HCT116 (cell line): ENCODE measurements at regions not wholly inside any gene's neighbourhood (a gene's known extent, or its start where the extent isn't known, plus 50 kb on each side); places are given as distances from the start of the nearest gene placed in this dataset.

Source experiments
- ATAC-seq: fragments of 200-7000 bp; cut with Tn5 transposase; 2 replicates; pipeline ENCODE4 v1.9.1; 2020; ENCODE audit warnings: mild to moderate bottlenecking, moderate library complexity
- BruUV-seq: library from RNA; stranded (reverse); fragments of 400-500 nt; replicated peaks from 2 replicates; lab custom pipeline; 2021; lab: Mats Ljungman, UMichigan
- CTCF ChIA-PET: fragments of 300-600 bp; sonication (Branson Sonifier 250); formaldehyde crosslinking; loops from one replicate; lab custom pipeline; 2021; ENCODE audit warnings: antibody characterized with exemption; lab: Charles Lee
- POLR2A ChIA-PET: fragments of 300-600, 350-600 bp; sonication (Branson Sonifier 250); formaldehyde crosslinking; loops from one replicate; lab custom pipeline; 2021; ENCODE audit warnings: antibody characterized with exemption; lab: Charles Lee
- RAD21 ChIA-PET, 2 experiments: fragments of 300-600 bp; sonication (Branson Sonifier 250); formaldehyde crosslinking; loops; one replicate each; lab custom pipeline; 2023; ENCODE audit warnings: low total read pairs in 2 of 2; ENCODE audit not compliant: uncharacterized antibody in 2 of 2, unreplicated experiment in 2 of 2, low non-redundant PET in 1 of 2; lab: Charles Lee
- DNase-seq: peaks from one replicate; pipeline ENCODE4 v3.0.0-alpha.2; 2010; ENCODE audit warnings: low read depth, low spot score
- H2AFZ ChIP-seq: fragments of 200-600 bp; shearing (Covaris generic), sonication (generic); 2 replicates; pipeline ENCODE4 v1.6.1; 2017; ENCODE audit warnings: low read depth, mixed run types, mixed read lengths, antibody characterized with exemption, low read length; ENCODE audit not compliant: poor library complexity, severe bottlenecking
- H3K27ac ChIP-seq: 2 replicates; pipeline ENCODE4 v1.5.1; 2012; ENCODE audit warnings: low read depth, low read length
- H3K27me3 ChIP-seq: fragments of 200-600 bp; sonication (generic); 2 replicates; pipeline ENCODE4 v1.6.1; 2016; ENCODE audit warnings: mixed run types, low read length, mixed read lengths; ENCODE audit not compliant: insufficient read depth
- H3K36me3 ChIP-seq, 2 experiments: fragments of 200-500 bp in 1 of 2; fragments of 200-600 bp in 1 of 2; sonication (Bioruptor generic) in 1 of 2; sonication (generic) in 1 of 2; 2 replicates each; pipeline versions ENCODE4 v1.5.1 to v1.6.1; 2014 to 2016; ENCODE audit warnings: low read length in 2 of 2, inconsistent platforms in 1 of 2, mixed read lengths in 1 of 2, mixed run types in 1 of 2; ENCODE audit not compliant: insufficient read depth in 2 of 2, control insufficient read depth in 1 of 2
- H3K4me1 ChIP-seq, 2 experiments: fragments of 200-600 bp in 1 of 2; sonication (generic) in 1 of 2; 2 replicates each; pipeline versions ENCODE4 v1.5.1 to v1.6.1; 2012 to 2017; ENCODE audit warnings: low read length in 2 of 2, inconsistent platforms in 1 of 2, mild to moderate bottlenecking in 1 of 2, mixed read lengths in 1 of 2, mixed run types in 1 of 2, moderate library complexity in 1 of 2; ENCODE audit not compliant: insufficient read depth in 2 of 2, control insufficient read depth in 1 of 2
- H3K4me2 ChIP-seq: fragments of 200-600 bp; sonication (generic); 2 replicates; pipeline ENCODE4 v1.6.1; 2017; ENCODE audit warnings: mixed run types, low read length, mixed read lengths
- H3K4me3 ChIP-seq, 2 experiments: fragments of 200-600 bp in 1 of 2; sonication (generic) in 1 of 2; replicated peaks in 1 of 2; 2 replicates each; pipeline ENCODE4 v1.5.1; 2011 to 2016; ENCODE audit warnings: low read length in 2 of 2, control low read depth in 1 of 2, low read depth in 1 of 2, mild to moderate bottlenecking in 1 of 2, mixed read lengths in 1 of 2, mixed run types in 1 of 2
- H3K79me2 ChIP-seq: fragments of 200-600 bp; sonication (generic); 2 replicates; pipeline ENCODE4 v1.6.1; 2017; ENCODE audit warnings: mild to moderate bottlenecking, mixed run types, low read length, moderate library complexity, mixed read lengths; ENCODE audit not compliant: insufficient read depth
- H3K9ac ChIP-seq: fragments of 200-600 bp; sonication (generic); 2 replicates; pipeline ENCODE4 v1.6.1; 2016; ENCODE audit warnings: low read length, mixed read lengths
- H3K9me2 ChIP-seq: fragments of 200-600 bp; sonication (generic), shearing (Covaris generic); 2 replicates; pipeline ENCODE4 v1.6.1; 2017; ENCODE audit warnings: mixed run types, mild to moderate bottlenecking, moderate library complexity; ENCODE audit not compliant: insufficient read depth
- H3K9me3 ChIP-seq, 2 experiments: fragments of 200-500 bp in 1 of 2; fragments of 200-600 bp in 1 of 2; sonication (Bioruptor generic) in 1 of 2; sonication (generic) in 1 of 2; 2 replicates each; pipeline ENCODE4 v1.6.1; 2014 to 2017; ENCODE audit warnings: low read length in 2 of 2, mixed read lengths in 2 of 2, inconsistent platforms in 1 of 2, low read depth in 1 of 2, mild to moderate bottlenecking in 1 of 2, mixed run types in 1 of 2, moderate library complexity in 1 of 2; ENCODE audit not compliant: control insufficient read depth in 1 of 2, insufficient read depth in 1 of 2
- H4K20me1 ChIP-seq: fragments of 200-600 bp; sonication (generic), shearing (Covaris generic); 2 replicates; pipeline ENCODE4 v1.6.1; 2017; ENCODE audit warnings: mixed run types, mild to moderate bottlenecking, moderate library complexity; ENCODE audit not compliant: insufficient read depth
- CBX3 ChIP-seq: IDR thresholded peaks from 2 replicates; pipeline ENCODE4 v1.6.1; 2012; ENCODE audit warnings: low read depth
- ELF1 ChIP-seq: IDR thresholded peaks from 2 replicates; pipeline ENCODE4 v1.6.1; 2012; ENCODE audit warnings: low read depth, borderline replicate concordance
- EZH2 ChIP-seq: fragments of 200-600 bp; sonication (generic); IDR thresholded peaks from 2 replicates; pipeline ENCODE4 v1.6.1; 2017; ENCODE audit warnings: antibody characterized with exemption, mixed run types
- EZH2phosphoT487 ChIP-seq: fragments of 200-600 bp; IDR thresholded peaks from 2 replicates; pipeline ENCODE4 v1.6.1; 2018; ENCODE audit warnings: antibody characterized with exemption, borderline replicate concordance
- FOSL1 ChIP-seq: IDR thresholded peaks from 2 replicates; pipeline ENCODE4 v1.6.1; 2012; ENCODE audit warnings: low read depth
- JUND ChIP-seq: IDR thresholded peaks from 2 replicates; pipeline ENCODE4 v1.6.1; 2012
- POLR2A ChIP-seq: IDR thresholded peaks from 2 replicates; pipeline ENCODE4 v1.7.0; 2011; ENCODE audit warnings: borderline replicate concordance; ENCODE audit not compliant: insufficient read depth, insufficient read length; ENCODE audit errors: extremely low read depth
- RAD21 ChIP-seq: IDR thresholded peaks from 2 replicates; pipeline ENCODE4 v1.6.1; 2012; ENCODE audit warnings: low read depth, mild to moderate bottlenecking
- SIN3A ChIP-seq: IDR thresholded peaks from 2 replicates; pipeline ENCODE4 v1.6.1; 2012; ENCODE audit warnings: low read depth
- SRF ChIP-seq: IDR thresholded peaks from 2 replicates; pipeline ENCODE4 v1.6.1; 2012; ENCODE audit warnings: low read depth
- TCF7L2 ChIP-seq: IDR thresholded peaks from 2 replicates; pipeline ENCODE4 v1.7.0; 2011; ENCODE audit warnings: borderline replicate concordance, inconsistent platforms; ENCODE audit not compliant: insufficient read depth, insufficient read length; ENCODE audit errors: extremely low read depth
- YY1 ChIP-seq: IDR thresholded peaks from 2 replicates; pipeline ENCODE4 v1.6.1; 2011; ENCODE audit warnings: low read length, low read depth, moderate library complexity, mild to moderate bottlenecking; ENCODE audit not compliant: insufficient replicate concordance; ENCODE audit errors: extremely low read depth
- ZFX ChIP-seq: fragments of 450-650 bp; IDR thresholded peaks from 2 replicates; pipeline ENCODE4 v1.6.1; 2017
- ZNF274 ChIP-seq: fragments of 200-500 bp; sonication (Bioruptor generic); IDR thresholded peaks from 2 replicates; pipeline ENCODE4 v1.6.1; 2014; ENCODE audit warnings: mild to moderate bottlenecking, low read depth, low read length, inconsistent platforms
- intact Hi-C: fragments of 100-400 bp; cut with micrococcal nuclease; formaldehyde crosslinking; loops from 2 replicates; pipeline ENCODE4 v1.10.0; 2022
- TF ChIP-seq, protein P1 (sequence below): IDR thresholded peaks from 2 replicates; pipeline ENCODE4 v1.6.1; 2011; ENCODE audit warnings: mild to moderate bottlenecking, low read length, moderate library complexity; ENCODE audit not compliant: insufficient replicate concordance; ENCODE audit errors: extremely low read depth
- TF ChIP-seq, protein P2 (sequence below): IDR thresholded peaks from 2 replicates; pipeline ENCODE4 v1.6.1; 2012
- TF ChIP-seq, protein P3 (sequence below): IDR thresholded peaks from 2 replicates; pipeline ENCODE4 v1.6.1; 2012; ENCODE audit warnings: low read depth
- TF ChIP-seq, protein P4 (sequence below), 3 experiments: fragments of 200-600 bp in 1 of 3; sonication (generic) in 1 of 3; IDR thresholded peaks in 2 of 3; conservative IDR thresholded peaks in 1 of 3; 2 replicates each; pipeline ENCODE4 v1.5.1; 2012 to 2017; ENCODE audit warnings: low read depth in 2 of 3, low read length in 2 of 3, antibody characterized with exemption in 1 of 3, borderline replicate concordance in 1 of 3, control low read depth in 1 of 3, mild to moderate bottlenecking in 1 of 3, mixed read lengths in 1 of 3, mixed run types in 1 of 3, moderate library complexity in 1 of 3; ENCODE audit not compliant: insufficient read depth in 1 of 3

- Histone ChIP-seq H2AFZ (no peak overlapping the region), H3K4me1 (no peaks in the 10 kb centered on the region), H3K36me3 (no peaks in the 10 kb centered on the region), H3K4me2 (no peak overlapping the region), H3K9ac (no peak overlapping the region), H3K4me3 (no peak overlapping the region)
- no TSS peak for BruUV-seq
- TF ChIP-seq JUND (no peak), RAD21 (no peak), SIN3A (no peak), EZH2phosphoT487 (no peak), EZH2 (no peak), YY1 (no peak), ZFX (no peak), FOSL1 (no peak), ELF1 (no peak), TCF7L2 (no peak), SRF (no peak), CBX3 (no peak), POLR2A (no peak), ZNF274 (no peak)
- TF ChIP-seq, protein P1, sequence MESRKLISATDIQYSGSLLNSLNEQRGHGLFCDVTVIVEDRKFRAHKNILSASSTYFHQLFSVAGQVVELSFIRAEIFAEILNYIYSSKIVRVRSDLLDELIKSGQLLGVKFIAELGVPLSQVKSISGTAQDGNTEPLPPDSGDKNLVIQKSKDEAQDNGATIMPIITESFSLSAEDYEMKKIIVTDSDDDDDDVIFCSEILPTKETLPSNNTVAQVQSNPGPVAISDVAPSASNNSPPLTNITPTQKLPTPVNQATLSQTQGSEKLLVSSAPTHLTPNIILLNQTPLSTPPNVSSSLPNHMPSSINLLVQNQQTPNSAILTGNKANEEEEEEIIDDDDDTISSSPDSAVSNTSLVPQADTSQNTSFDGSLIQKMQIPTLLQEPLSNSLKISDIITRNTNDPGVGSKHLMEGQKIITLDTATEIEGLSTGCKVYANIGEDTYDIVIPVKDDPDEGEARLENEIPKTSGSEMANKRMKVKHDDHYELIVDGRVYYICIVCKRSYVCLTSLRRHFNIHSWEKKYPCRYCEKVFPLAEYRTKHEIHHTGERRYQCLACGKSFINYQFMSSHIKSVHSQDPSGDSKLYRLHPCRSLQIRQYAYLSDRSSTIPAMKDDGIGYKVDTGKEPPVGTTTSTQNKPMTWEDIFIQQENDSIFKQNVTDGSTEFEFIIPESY = no peak
- TF ChIP-seq, protein P2, sequence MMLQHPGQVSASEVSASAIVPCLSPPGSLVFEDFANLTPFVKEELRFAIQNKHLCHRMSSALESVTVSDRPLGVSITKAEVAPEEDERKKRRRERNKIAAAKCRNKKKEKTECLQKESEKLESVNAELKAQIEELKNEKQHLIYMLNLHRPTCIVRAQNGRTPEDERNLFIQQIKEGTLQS = no peak
- TF ChIP-seq, protein P3, sequence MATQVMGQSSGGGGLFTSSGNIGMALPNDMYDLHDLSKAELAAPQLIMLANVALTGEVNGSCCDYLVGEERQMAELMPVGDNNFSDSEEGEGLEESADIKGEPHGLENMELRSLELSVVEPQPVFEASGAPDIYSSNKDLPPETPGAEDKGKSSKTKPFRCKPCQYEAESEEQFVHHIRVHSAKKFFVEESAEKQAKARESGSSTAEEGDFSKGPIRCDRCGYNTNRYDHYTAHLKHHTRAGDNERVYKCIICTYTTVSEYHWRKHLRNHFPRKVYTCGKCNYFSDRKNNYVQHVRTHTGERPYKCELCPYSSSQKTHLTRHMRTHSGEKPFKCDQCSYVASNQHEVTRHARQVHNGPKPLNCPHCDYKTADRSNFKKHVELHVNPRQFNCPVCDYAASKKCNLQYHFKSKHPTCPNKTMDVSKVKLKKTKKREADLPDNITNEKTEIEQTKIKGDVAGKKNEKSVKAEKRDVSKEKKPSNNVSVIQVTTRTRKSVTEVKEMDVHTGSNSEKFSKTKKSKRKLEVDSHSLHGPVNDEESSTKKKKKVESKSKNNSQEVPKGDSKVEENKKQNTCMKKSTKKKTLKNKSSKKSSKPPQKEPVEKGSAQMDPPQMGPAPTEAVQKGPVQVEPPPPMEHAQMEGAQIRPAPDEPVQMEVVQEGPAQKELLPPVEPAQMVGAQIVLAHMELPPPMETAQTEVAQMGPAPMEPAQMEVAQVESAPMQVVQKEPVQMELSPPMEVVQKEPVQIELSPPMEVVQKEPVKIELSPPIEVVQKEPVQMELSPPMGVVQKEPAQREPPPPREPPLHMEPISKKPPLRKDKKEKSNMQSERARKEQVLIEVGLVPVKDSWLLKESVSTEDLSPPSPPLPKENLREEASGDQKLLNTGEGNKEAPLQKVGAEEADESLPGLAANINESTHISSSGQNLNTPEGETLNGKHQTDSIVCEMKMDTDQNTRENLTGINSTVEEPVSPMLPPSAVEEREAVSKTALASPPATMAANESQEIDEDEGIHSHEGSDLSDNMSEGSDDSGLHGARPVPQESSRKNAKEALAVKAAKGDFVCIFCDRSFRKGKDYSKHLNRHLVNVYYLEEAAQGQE = no peak
- TF ChIP-seq, protein P4, sequence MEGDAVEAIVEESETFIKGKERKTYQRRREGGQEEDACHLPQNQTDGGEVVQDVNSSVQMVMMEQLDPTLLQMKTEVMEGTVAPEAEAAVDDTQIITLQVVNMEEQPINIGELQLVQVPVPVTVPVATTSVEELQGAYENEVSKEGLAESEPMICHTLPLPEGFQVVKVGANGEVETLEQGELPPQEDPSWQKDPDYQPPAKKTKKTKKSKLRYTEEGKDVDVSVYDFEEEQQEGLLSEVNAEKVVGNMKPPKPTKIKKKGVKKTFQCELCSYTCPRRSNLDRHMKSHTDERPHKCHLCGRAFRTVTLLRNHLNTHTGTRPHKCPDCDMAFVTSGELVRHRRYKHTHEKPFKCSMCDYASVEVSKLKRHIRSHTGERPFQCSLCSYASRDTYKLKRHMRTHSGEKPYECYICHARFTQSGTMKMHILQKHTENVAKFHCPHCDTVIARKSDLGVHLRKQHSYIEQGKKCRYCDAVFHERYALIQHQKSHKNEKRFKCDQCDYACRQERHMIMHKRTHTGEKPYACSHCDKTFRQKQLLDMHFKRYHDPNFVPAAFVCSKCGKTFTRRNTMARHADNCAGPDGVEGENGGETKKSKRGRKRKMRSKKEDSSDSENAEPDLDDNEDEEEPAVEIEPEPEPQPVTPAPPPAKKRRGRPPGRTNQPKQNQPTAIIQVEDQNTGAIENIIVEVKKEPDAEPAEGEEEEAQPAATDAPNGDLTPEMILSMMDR (IDR thresholded peaks at IDR 0.05 in 2 of 3, conservative IDR thresholded peaks at IDR 0.05 in 1 of 3; ENCODE audit: borderline replicate concordance in 1 of 3, insufficient read depth in 1 of 3, low read depth in 2 of 3, low read length in 2 of 3) = no peak
- TF ChIP-seq, all 23 proteins: peak for 0
- H3K27me3 ChIP-seq = no peaks in the 10 kb centered on the region
- intact Hi-C loops = no loop called here
- H3K27ac ChIP-seq = no peak overlapping the region
- ChIA-PET CTCF (no interaction called here), POLR2A (no interaction called here), RAD21 (no interaction called here)
- H3K79me2 ChIP-seq = no peaks in the 10 kb centered on the region
- DNase-seq (no peak), ATAC-seq (no peak)
- H3K9me3 ChIP-seq = peaks cover 0 to 4% of the 10 kb centered on the region in 2 experiments; a peak in 1 of 4 replicates
- H4K20me1 ChIP-seq = no peaks in the 10 kb centered on the region
- H3K9me2 ChIP-seq = no peaks in the 10 kb centered on the region; the same call in 1 of the 2 replicates
Observed at GRCh38 chr1:187460093-187460492, 631.3 kb downstream of the PLA2G4A start.
